Stimulated activated CD4-positive, alpha-beta T cell treated with anti-CD3 and anti-CD28 coated beads, Interleukin-4, amount 100 ng/mL, for 48 hours (primary cell): ENCODE measurements at regions not wholly inside any gene's neighbourhood (a gene's known extent, or its start where the extent isn't known, plus 50 kb on each side); places are given as distances from the start of the nearest gene placed in this dataset.
"Not testable (repeated sequence)": the region's sequence is repeated elsewhere in the genome, so short reads cannot be mapped to it uniquely, and the experiment has no call there.

Experiments used
- DNase-seq, 2 donors: peaks; one replicate each; pipeline ENCODE4 v3.0.0-alpha.2; 2020; ENCODE audit warnings: low read depth in 2 of 2

DNA sequence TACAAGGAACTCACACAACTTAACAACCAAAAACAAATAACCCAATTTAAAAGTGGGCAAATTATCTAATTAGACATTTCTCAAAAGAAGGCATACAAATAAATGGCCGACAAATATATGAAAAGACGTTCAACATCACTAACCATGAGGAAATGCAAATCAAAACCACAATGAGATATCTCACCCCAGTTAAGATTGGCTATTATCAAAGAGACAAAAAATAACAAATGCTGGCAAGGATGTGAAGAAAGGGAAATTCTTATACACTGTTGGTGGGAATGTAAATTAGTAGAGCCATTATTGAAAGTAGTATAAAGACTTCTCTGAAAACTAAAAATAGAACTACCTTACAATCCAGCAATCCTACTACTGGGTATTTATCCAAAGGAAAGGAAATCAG lies 96.7 kb upstream of the SIRPG start:
- no peak for DNase-seq

DNA sequence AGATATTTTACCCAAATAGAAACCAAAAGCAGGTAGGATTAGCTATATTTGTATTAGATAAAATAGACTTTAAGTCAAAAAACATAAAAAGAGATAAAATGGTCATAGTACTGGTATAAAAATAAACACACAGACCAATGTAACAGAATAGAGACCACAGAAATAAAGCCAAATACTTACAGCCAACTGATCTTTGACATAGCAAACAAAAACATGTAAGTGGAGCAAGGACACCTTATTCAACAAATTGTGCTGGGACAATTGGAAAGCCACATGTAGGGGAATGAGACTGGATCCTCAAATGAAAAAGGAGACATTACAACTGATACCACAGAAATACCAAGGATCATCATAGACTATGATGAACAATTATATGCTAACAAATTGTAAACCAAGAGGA lies 94.5 kb upstream of the SIRPG start:
- DNase-seq: no peak

DNA sequence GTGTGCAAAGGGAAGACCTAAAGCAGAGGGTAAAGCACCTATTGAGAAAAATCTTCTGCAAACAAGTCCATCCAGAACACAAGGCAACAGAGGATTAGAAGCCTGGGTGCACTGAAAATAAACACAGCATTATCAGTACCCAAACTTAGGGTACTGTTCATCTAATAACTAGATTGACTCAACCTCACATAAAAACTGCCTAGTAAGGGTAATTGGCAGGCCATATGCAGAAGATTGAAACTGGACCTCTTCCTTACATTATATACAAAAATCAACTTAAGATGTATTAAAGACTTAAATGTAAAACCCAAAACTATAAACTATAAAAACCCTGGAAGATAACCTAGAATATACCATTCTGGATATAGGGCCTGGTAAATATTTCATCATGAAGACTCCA lies 91.2 kb upstream of the SIRPG start:
- DNase-seq: no peak

DNA sequence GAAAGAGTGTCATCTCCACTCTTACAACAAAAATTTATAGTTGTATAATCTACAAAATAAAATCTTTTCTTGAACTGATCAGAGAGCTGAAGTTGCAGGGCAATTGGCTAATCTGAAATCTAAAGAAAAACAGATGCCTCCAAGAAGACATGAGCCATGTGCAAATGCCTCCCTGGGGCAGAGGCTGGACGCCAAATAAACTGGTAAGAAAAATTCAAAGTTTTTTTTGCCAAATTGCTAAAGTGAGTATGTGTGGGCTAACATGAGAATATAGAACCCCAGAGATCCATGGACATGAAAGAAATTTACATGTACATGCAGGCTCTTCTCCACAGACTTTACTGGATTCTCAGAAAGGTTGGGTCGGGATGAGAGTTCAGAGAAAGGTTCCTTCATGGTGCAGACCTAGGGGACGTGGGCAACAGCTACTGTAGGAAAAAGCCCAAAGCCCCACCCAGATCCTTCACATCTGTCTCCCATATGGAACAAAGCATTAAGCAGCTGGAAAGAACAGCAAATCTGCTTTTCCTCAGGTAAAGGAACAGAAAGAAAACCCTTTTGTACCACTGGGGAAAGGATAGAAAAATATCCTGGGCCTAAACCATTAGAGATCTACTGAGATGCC lies 90.5 kb upstream of the SIRPG start:
- DNase-seq: no peak

DNA sequence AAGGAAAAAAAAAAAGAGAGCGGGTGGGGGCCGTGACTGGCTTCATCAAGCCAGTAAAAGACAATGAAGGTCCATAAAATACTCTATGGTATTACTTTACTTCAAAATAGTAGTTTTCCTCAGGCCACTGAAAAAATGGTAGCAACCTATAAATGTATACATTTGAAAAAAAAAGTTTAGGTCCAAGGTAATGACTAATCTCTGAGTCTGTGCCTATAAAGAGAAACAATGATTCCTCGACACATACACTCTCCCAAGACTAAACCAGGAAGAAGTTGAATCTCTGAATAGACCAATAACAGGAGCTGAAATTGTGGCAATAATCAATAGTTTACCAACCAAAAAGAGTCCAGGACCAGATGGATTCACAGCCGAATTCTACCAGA lies 84.5 kb upstream of the SIRPG start:
- DNase-seq: not testable (repeated sequence)

DNA sequence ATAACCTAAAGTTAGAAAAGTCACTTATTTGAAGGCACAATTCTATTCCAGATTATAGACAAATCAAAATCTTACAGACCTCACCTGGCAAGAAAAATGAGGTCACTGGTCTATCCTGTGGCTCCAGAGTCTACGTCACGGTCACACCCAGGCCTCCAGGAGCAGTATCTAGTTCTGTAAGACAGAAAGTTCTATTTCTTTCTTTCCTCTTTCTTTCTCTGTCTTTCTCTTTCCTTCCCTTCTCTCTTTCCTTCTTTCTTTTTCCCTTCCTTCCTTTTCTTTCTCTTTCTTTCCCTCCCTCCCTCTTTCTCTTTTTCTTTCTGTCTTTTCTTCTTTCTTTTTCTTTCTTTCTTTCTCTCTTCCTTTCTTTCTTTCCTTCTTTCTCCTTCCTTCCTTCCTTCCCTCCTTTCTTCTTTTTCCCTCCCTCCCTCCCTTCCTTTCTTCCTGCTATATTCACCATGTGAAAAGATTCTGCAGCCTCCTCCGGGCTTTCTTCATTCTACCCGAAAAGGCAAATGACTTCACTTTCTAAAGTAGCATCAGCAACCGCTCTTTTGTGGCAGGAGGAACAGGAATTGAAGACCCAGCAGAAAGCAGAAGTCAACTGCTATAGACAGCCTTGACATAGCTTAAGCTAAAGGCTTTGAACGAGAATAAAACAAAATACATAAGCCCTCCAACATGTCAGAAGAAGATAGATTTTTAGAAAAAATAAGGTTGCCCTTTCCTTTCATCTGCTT lies 83.9 kb upstream of the SIRPG start:
- no peak for DNase-seq

DNA sequence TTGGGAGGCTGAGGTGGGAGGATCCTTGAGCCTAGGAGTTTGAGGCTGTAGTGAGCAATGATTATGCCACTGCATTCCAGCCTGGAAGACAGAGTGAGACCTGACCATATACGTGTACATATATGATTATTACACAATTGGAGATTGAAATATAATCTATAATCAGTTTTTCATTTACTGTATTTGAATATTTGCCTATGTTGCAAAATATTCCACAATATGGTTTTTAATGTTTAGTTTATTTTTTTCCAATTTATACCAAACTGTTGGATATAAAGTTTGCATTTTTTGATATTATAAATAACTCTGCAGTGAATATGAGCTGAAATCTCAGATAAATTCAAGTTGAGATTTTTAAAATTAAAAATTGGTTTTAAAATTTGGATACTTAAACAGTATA lies 79.6 kb upstream of the SIRPG start:
- DNase-seq: no peak

DNA sequence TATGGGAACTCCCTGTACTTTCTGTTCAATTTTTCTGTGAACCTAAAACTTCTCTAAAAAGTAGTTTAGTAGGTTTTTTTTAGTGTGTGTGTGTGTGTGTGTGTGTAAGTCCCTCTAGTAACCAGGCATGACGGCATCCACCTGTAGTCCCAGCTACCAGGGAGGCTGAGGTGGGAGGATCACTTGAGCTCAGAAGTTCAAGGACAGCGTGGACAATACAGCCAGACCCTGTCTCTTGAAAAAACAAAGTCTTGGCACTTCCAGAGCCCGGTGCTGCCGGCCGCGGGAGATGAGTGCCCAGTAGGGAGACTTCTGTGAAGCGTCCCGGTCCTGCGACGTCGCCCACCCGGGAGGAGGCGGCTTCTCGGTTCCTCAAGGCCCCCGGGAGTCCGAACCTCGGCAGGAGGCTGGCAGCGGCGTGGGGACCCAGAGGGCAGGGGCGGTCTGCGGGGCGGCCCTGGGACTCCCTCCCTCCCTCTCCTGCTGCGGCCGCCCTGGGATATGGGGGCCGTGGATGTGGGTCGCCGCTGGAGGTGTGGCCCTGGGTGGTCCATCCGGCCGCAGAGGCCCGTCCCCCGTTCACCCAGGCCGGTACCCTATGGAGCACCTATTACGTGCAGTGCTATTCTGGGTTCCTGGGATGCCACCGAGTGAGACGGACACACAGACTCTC lies 78.0 kb upstream of the SIRPG start:
- DNase-seq: no peak

DNA sequence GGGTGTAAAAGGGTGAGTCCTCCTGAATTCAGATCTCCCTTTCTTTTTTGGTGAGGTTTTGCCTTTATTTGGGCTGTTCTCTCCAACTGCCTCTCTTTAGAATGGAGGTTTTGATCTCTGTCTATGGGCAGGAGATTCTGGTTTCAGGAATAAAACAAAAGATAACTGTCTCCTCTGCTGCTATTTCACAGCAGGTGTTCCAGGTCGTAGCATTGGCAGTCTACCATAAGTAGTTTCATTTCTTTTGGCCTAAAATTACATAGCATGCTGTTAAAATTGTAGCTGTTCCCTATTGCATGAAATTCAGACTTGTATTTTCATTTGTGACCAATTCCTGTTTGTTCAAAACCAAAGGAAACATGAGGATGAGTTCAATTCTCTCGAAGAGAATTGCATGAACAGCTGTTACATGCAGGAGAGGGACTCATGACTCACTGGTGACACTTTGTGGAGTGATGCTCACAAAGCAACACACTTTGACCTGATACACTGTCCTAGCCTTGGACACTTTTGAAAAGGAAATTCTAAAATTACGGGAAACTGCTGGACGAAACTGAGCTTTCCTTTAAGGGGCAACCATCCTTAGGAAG lies 76.8 kb upstream of the SIRPG start:
- no peak for DNase-seq

DNA sequence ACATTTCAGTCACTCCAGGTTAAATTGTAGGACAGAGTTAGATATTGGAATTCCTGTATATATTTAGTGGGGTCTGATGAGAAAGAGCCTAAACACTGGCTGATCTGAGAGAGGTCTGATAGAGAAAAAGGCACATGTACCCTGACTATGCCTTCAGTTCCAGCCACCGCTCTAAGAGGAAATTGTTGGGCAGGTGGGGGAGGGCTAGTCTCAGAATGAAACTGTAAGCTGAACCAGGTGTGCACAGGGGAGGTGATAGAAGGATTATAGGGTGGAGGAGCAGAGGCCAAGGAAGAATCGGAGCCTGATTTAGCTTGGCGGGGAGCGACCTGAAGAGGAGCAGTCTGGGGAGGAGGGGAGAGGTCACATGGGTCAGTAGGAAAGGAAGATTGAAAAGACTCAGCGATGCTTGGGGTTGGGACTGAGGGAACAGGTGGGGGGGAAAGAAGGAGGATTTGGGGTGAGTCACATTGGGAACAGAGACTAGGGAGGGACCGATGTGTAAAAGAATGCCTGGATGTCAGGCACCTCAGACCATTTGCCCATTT lies 74.3 kb upstream of the SIRPG start:
- DNase-seq: not testable (repeated sequence)

DNA sequence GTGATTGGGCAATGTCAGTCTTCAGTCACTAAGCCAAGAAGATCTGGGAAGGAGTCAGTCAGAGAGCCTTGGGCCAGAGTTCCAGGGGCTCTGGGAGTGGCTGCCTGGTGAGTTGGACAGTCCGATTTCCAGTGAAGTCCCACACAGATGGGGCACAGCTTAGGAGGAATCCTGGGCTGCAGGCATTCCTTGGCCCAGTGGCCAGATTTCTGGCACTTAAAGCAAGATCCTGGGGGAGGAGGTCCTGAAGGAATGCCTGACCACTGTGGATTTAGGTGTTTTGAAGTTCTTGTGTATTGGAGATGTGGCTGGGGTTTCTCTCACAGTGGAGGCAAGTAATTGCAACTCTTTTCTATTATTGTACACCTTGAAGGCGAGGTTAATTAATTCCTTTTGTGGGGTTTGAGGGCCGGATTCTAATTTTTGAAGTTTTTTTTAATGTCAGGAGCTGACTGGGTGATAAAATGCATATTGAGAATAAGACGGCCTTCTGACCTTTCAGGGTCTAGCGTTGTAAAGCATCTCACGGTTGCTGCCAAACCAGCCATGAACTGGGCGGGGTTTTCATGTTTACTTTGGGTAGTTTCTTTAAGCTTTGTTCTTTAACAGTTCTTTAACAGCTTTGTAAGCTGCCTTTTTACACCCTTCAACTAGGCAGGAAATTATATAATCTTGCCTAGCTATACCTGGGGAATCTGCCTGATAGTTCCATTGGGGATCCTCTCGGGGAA lies 73.6 kb upstream of the SIRPG start:
- not testable (repeated sequence) for DNase-seq

DNA sequence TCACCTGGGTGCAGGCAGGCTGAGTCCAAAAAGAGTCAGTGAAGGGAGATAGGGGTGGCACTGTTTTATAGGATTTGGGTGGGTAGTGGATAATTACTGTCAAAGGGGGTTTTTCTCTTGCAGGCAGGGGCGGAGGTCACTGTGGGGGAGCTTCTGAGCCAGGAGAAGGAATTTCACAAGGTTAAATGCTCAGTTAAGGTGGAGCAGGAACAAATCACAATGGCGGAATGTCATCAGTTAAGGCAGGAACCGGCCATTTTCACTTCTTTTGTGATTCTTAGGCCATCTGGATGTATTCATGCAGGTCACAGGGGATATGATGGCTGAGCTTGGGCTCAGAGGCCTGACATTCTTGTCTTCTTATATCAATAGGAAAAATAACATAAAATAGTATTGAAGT lies 69.7 kb upstream of the SIRPG start:
- DNase-seq: not testable (repeated sequence)

DNA sequence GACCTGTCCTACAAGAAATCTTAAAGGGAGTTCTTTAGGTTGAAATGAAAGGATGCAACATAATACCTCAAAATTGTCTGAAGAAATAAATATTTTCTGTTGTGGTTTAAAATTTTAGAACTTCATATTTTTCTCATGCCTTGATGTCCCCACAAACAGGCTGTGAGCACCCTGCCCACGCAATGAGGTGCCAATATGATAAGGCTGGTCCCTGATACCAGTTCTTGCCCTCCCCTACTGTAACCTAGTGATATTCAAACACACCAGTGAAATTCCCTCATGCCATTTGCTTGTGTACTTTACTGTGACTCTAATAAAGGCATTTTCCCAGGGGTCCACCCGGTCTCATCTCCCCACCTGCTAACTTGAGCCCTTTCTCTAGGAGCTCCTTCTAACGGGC lies 67.3 kb upstream of the SIRPG start:
- no peak for DNase-seq

DNA sequence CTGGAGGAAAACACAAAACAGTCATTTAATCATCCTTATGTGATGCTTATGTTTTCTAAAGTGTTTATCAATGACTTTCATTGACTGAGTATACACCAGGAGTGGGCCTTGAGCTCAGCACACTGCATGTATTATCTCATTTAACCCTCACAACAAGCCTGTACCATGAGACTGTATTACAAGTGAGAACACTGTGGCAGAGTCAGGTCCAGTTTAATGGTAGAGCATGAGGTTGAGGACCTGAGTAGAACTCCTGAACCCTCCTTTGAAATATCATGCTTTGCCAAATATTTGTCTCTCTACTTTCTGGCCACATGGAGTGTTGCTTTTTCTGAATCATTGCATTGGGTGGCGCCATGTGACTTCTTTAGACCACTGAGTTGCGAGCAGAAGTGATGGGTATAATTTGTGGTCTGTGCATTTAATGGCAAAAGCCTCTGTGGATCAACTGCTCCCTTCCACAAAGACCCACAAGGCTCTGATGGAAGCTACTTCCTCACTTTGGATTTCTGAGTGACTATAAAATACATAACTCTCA lies 65.0 kb upstream of the SIRPG start:
- DNase-seq: no peak

DNA sequence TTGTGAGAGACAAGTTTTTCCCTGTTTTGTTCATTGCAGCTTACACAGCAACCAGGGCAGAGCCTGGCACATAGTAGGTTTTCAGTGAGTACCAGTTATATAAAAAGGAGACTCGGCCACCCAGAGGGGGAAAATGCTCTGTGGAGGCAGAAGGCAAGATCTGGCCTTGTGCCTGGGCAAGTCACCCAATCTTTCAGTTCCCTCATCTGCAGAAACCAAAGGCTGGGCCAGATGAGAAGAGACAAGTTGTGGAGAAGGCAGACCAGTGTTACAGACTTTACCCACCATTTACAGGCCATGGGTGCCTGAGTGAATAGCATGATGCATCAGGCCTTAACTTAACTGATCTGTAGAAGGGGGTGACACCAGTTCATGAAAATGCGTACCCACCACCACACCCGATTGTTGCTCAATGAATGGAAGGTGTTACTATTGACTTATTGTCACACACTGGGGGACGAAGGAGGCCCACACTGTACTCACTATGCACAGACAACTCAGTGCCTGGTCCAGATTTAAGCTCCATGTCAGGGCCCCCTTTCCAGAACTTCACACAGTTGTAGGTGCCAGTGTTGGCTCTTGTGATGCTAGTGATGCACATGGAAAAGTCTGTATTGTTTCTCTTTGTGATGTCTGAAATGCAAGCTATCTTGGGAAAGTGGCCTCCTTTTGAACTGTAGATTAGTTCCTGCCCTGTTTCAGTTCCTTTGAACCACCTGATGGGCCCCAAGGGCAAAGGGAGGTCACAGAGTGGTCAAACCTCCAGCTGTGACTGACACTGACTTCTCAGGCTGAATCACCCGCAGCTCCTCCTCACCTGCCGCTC lies 64.3 kb upstream of the SIRPG start:
- DNase-seq: no peak

DNA sequence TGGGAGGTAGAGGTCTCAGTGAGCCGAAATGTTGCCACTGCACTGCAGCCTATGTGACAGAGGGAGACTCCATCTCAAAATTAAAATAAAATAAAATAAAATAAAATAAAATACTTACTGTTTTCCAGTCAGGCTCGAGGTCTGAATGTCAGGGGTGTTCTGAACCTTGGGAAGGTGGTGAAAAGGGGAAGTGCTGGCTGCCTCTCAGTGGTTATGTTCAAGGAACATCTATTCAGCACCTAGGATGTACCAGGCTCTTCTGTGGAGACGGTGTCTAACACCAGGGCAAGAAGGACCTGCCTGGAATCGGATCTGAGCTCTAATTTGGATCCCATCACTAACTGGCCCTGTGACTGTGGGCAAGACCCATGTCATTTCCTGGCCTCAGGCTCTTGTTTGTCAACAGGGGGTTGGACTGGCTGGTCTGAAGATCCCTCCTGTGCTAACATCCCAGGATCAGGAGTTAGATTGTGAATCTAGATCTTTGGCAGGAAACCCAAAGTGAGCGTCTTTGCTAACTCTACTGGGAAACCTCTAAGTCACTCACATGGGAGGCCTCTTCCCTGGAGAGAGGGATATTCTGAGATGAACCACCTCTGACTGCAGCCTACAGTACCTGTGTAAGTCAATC lies 63.4 kb upstream of the SIRPG start:
- DNase-seq: no peak

DNA sequence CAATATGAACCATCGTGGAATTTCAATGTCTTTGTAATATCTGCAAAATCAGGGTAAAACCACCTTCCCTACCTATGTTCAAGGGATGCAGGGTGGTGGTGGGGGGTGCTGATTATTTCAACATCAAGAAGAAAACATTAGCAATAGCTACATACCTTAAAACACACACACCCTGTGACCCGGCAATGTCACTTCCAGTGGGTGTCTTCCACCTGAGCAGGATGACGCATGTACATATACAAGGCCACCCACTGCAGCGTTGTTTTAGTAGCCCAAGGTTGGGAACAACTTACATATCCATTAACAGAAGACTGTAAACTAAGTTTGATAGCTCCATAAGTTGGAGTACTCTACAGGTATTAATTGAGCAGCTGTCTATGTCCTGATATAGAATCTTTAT lies 62.6 kb upstream of the SIRPG start:
- DNase-seq: no peak

DNA sequence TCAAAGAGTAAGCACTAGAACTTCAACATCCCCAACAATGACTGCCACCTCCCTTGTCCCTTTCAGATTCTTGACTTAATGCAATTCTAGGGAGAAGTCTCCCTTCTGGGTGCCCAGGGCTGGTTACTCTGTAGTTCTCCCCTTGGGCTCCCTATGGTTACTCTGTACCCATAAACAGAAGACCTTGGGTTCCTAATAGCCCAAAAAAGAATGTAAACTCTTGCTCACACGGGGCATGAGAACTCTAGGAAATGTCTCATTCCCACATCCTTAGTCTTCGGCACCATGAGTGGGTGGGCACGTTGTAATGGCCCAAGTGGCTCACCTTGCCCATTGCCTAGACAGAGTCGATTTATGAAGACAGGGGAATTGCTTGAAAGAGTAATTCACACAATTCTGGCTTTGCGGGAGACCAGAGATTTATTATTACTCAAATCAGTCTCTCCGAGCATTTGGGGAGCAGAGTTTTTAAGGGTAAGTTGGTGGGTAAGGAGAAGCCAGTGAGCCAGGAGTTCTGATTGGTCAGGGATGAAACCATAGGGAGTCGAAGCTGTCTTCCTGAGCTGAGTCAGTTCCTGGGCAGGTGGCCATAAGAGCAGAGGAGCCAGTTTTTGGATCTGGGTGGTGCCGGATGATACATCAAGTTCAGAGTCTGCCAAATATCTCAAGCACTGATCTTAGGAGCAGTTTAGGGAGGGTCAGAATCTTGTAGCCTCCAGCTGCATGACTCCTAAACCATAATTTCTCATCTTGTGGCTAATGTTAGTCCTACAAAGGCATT lies 61.2 kb upstream of the SIRPG start:
- DNase-seq: no peak
